NCI-H146 treated with DMSO at 0.1 percent for 48 hours (cell line): ENCODE measurements at regions not wholly inside any gene's neighbourhood (a gene's known extent, or its start where the extent isn't known, plus 50 kb on each side); places are given as distances from the start of the nearest gene placed in this dataset.

Experiments used
- DNase-seq: peaks from one replicate; lab custom pipeline; 2025; ENCODE audit not compliant: unreplicated experiment; lab: John Stamatoyannopoulos, UW

- DNase-seq: no peak
Measured at GRCh38 chr4:3364634-3365314, 72.0 kb downstream of the RGS12 start.

DNA sequence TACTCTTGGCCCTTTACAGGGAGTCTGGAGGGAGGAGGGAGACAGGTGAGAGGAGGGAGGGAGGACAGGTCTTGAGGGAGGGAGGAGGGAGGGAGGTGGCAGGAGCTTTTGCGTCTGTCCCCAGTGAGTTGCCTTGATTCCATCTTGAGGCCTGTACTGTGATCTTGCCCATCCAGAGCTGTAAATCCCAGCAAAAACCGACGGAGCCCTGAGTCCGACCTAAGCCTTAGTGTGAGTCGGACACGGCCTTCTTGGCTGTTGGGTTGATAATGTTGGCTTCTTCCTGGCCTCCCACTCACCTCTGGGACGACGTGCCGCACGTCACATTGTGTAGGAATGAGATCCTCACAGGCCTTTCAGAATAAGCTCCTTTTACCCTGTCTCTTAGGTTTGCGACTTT lies 72.5 kb downstream of the RGS12 start:
- no peak for DNase-seq

DNA sequence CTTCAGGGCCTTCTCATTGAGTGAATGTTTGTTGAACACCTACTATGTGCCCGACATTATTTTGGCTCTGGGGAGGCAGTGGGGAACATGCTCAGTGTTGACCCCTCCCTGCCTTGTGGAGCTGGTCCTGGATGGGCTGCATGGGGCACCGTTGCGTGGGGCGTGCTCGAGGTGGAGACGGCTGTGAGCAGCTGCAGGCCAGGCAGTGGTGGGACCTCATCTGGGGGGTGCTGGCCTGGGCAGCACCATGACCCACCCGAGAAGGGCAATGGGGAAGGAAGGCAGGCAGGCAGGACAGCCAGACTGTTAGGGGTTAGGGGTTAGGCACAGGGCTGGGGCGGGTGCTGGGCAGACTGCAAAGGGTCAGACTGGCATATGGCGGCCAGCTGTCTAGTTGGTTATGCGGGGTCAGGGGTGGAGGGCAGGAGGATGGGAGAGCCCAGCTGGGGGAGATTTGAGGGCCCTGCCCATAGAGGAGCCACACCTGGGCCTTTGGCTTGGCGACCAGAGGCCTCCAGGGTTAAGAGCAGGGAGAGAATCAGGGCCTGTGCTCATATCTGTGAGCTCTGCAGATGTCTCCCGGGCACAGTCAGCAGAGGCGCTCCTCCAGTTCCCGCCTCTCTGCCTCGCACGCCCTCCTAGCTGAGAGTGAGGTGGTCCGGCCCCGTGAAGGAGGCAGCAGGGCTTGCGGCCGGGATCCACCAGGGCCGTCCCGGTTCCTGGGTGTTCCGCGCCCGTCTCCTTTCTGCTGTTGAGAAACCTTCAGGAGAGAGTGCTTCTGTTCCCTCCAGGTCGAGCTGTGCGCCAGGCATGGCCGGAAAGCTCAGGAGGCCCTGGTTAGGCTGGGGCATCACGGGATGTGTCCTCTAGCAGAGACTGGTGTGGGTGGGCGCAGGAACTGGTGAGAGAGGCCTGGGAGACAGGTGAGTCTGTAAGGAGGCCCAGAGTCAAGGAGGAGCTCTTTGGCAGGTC lies 73.3 kb downstream of the RGS12 start:
- no peak for DNase-seq

DNA sequence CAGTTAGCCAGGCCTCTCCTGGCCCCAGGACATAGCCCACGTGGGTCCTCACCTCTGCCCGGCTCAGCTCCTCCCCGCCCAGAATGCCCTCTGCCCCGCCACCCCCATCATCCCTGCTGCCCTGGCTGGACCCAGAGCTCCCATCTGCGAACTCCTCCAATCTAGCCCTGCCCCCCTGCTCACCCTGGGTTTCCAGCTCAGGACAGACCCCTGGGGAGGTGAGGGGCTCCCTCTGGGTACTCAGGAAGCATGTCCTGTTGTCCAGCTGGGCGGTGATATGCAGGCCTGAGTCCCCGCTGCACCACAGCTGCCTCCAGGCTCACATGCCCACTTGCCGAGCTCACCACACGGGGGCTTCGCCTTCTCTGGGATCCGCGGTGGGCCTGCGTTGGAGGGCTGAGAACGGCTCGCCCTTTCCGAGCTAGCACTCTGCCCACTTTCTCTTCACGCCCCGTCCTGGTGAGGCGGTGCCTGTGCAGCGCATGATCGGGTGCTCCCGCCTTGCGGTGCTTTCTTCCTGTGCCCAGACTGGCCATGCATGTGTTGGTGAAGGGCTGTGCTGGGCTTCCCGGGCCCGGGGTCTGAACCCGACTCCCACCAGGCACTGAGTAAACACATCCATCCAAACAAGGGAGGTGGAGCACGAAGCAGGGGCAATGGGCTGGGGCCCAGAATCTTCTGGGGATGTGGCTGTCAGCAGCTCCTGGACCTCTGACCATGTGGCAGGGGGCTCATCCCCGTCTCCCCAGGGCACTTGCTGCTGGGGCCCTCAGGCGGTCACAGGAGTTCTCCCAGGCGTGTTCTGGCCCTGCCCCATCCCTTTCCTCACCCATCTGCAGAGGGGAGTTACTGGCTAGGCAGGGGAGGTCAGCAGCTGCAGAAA lies 74.3 kb downstream of the RGS12 start:
- no peak for DNase-seq

- DNase-seq: no peak
Measured at GRCh38 chr4:3367866-3368265, 73.9 kb upstream of the HGFAC start.

DNA sequence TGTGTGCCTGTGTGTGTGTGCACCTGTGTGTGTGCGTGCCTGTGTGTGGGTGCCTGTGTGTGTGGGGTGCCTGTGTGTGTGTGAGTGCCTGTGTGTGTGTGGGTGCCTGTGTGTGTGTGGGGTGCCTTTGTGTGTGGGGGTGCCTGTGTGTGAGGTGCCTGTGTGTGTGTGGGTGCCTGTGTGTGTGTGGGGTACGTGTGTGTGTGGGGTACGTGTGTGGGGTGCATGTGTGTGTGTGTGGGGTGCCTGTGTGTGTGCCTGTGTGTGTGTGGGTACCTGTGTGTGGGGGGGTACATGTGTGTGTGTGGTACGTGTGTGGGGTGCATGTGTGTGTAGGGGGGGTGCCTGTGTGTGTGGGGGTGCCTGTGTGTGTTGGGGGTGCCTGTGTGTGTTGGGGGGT lies 73.4 kb upstream of the HGFAC start:
- no peak for DNase-seq

DNA sequence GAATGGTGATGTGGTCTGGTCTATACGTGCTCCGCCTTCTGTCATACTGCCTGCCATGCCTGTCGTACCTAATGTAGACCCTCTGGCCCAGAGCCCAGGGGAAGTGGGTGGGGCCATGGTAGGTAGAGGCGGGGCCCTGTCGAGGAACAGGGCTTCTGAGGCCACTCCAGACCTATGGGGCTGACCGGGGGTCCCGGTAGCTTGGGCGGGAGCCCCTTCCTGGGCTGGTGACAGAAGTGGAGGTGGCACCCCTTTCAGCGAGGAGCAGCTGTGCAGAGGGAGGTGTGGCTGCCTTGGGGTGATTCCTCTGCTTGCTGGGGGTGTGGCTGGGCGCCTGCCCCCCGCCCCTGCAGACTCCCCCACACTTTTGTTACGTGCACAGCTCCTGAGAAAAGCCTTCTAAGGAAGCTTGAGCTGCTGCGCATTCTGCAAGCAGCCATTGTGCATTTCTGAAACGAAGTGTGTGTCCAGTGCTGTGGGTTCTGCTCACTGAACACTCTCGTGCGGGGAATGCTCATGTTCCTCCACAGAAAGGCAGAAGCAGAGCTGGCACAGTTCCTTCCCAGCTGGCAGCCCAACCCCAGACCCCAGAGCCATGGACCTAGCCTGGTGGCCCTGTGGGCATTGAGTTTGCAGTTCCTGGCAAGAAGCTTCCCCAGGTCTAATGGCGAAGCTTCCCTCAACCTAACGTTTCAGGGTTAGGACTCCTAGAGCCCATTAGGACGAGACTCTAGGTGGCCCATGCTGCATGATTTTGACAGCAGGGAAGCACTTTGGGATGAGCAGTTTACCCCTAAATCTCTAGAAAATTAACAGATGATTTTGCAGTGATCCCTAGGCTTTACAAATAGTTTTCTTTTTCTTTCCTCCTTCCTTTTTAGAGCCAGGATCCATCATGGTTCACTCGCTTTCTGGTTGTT lies 72.7 kb upstream of the HGFAC start:
- peak; percentile 2 for DNase-seq

DNA sequence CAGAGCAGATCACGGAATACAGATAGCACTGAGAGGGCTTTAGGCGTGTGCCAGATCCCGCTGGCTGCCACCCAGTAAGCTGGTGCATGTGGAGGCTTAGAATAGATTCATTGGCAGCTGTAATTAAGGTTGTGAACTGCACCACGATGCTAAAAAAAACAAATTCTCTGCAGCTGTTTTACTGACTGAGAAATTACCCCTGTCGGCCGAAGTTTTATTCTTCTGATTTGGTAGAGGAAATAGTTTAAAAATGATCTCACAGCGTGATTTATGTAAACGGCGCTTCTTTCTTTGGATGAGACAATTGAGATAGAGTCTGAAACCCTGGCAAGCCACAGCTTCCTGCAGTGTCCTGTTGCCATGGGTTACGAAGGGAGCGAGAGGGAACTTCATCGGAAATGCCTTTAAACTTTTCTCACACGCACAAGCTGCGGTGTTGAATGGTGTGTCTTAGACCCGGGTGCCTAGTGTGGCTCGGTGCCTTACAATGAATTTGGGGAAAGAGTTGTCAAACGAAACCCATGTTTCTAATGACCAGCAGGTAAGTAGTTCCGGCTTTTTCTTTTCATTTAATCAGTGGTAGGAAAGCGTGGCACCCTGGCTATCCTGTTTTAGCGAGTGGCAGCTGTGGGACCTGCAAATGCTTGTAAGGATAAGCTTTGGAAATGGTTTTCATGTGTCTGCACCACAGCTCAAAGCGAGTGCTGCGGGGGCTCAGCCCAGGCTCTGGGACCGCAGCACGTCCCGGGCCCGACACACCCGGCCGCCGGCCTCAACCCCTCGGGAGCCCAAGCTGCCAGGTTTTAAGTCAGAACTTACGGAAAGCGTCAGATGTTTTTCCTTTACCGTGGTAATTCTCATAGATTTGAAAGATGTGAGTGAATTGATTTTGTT lies 71.7 kb upstream of the HGFAC start:
- DNase-seq: peak; percentile 85

GRCh38 chr4:3371033-3372001 lies 70.5 kb upstream of the HGFAC start:
- DNase-seq: no peak

- DNase-seq: no peak
Measured at GRCh38 chr4:3372264-3372932, 69.4 kb upstream of the HGFAC start.

- no peak for DNase-seq
Measured at GRCh38 chr4:3372933-3373465, 68.8 kb upstream of the HGFAC start.

DNA sequence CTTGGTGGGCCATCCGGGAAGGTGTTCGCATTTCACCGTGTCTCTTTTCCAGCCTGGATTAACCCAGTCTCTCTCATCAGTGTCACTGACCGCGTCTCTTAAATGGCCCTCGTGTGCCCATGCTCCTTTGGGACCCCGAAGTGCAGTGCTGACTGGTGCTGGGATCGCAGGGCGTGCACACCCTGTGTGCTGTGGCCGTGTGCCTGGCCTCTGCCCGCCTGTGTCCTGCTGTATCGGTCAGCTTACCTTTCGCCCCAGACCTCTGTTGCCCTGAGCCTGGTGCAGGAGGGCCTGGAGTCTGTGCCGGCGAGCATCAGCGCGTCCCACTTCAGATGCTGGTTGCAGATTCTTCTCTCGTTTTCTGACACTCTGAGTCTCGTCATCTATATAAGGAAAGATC lies 68.3 kb upstream of the HGFAC start:
- DNase-seq: no peak

DNA sequence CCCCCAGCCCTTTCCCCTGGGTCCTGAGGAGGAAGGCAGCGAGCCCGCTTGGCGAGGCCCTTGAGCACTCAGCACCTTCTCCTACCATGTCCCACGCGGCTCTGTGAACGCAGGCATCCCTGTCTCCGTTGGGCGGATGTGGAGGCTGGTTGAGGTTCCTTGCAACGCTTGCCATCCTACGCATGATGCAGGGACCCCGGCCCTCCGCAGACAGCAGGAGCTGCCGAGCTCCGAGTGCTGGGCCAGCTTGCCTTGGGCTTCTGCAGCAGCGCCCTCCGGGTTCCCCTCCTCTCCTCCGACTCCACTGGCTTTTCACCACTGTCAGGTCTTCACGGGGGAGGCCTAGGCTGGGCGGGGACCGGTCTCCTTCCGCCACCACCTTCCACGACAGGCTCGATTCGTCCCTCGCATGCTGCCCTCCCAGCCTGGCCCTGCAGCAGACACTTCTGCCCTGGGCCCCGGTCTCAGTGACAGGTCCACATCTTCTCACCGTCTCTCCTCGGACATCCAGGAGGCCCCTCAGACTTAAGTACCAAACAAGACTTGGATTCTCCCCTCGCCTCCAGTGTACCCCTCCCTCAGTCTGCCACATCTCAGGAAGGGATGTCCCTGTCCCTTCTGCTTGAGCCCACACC lies 67.6 kb upstream of the HGFAC start:
- no peak for DNase-seq

DNA sequence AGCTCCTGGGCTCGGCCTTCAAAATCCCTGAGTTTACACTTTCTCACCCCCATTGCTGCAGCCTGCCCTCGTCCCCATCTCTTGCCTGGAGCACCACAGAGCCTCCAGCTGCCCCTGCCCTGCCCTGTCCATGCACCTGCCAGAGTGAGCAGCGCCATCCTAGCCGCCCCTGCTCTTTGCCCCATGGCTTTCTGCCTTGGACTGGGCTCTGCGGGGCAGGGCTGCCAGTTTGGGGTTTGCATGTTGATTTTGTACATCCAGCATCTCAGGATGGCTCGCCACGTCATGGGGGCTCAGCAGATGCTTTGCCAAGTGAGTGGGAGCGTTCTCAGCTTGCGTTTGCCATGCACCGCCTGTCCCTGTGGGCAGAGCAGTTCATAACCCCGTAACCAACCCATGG lies 67.1 kb upstream of the HGFAC start:
- no peak for DNase-seq

DNA sequence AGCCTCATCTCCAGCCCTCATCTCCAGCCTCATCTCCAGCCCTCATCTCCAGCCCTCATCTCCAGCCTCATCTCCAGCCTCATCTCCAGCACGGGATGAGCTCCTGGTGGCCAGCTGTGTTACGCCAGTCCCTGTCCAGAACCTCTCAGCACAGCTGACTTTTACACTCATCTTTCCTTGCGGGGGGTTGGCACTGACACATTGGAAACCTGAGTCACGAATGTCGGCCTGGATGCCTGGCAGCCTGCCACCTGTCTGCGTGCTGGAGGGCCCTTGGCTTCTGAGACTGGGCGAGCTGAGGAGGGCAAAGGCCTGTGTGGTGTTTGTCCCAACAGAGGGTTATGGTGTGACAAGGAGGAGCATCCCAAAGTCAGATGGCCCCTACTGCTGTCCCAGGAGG lies 66.1 kb upstream of the HGFAC start:
- DNase-seq: no peak

GRCh38 chr4:3376266-3376665 lies 65.5 kb upstream of the HGFAC start:
- DNase-seq: no peak

- DNase-seq: no peak
Measured at GRCh38 chr4:3377557-3377956, 64.2 kb upstream of the HGFAC start.
